Ovary (tissue), 3 donors: ENCODE measurements at regions not wholly inside any gene's neighbourhood (a gene's known extent, or its start where the extent isn't known, plus 50 kb on each side); places are given as distances from the start of the nearest gene placed in this dataset.

ENCODE experiments used
- EP300 ChIP-seq: sonication (generic); formaldehyde crosslinking; IDR thresholded peaks from one replicate; pipeline ENCODE4 v1.6.1; 2017; ENCODE audit warnings: antibody characterized with exemption
- POLR2A ChIP-seq: fragments of 450-650 bp; IDR thresholded peaks from one replicate; pipeline ENCODE4 v1.6.1; 2017; ENCODE audit warnings: antibody characterized with exemption, mild to moderate bottlenecking, moderate library complexity
- TF ChIP-seq, protein P1 (sequence below), 3 donors: fragments of 450-650 bp in 2 of 3; fragments of 200-600 bp in 1 of 3; IDR thresholded peaks; one replicate each; pipeline versions ENCODE4 v1.5.1 to v1.8.0; 2016 to 2022; ENCODE audit warnings: antibody characterized with exemption in 3 of 3, mild to moderate bottlenecking in 1 of 3
- donor health status: DM: no; HTN: no; CAD: no.

DNA sequence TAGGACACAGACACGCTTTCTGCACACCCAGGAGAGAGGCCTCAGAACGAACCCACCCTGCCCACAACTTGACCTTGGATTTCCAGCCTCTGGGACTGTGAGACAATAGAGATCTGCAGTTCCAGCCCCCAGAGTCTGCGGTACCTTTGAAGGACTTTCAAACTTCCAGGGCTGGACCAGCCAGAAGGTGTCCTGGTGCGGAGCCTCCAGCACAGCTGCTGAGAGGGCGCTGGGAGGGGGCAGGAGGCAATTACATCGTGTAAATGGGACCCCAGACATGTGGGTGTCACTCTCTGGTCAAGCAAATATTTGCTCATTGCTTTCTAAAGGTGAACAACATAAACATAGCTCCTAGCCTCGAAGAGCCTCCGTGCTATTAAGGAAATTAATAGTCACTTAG lies 58.7 kb upstream of the ACTRT2 start:
- TF ChIP-seq, protein P1, sequence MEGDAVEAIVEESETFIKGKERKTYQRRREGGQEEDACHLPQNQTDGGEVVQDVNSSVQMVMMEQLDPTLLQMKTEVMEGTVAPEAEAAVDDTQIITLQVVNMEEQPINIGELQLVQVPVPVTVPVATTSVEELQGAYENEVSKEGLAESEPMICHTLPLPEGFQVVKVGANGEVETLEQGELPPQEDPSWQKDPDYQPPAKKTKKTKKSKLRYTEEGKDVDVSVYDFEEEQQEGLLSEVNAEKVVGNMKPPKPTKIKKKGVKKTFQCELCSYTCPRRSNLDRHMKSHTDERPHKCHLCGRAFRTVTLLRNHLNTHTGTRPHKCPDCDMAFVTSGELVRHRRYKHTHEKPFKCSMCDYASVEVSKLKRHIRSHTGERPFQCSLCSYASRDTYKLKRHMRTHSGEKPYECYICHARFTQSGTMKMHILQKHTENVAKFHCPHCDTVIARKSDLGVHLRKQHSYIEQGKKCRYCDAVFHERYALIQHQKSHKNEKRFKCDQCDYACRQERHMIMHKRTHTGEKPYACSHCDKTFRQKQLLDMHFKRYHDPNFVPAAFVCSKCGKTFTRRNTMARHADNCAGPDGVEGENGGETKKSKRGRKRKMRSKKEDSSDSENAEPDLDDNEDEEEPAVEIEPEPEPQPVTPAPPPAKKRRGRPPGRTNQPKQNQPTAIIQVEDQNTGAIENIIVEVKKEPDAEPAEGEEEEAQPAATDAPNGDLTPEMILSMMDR (IDR thresholded peaks at IDR 0.05): no peak
- TF ChIP-seq EP300 (no peak), POLR2A (no peak)
